OCI-LY7 (cell line): ENCODE measurements at regions not wholly inside any gene's neighbourhood (a gene's known extent, or its start where the extent isn't known, plus 50 kb on each side); places are given as distances from the start of the nearest gene placed in this dataset.

Experiments
- BruUV-seq: library from RNA; stranded (reverse); fragments of 400-500 nt; replicated peaks from 2 replicates; lab custom pipeline; 2021; lab: Mats Ljungman, UMichigan
- CTCF ChIA-PET: fragments of 300-600 bp; sonication (Branson Sonifier 250); formaldehyde crosslinking; loops from one replicate; lab custom pipeline; 2022; ENCODE audit warnings: antibody characterized with exemption; ENCODE audit not compliant: unreplicated experiment; lab: Charles Lee
- POLR2A ChIA-PET: fragments of 300-600 bp; sonication (Branson Sonifier 250); formaldehyde crosslinking; loops from one replicate; lab custom pipeline; 2022; ENCODE audit warnings: antibody characterized with exemption; lab: Charles Lee
- DNase-seq: peaks from one replicate; pipeline ENCODE4 v3.0.0-alpha.2; 2015; ENCODE audit warnings: low spot score
- H2AFZ ChIP-seq: fragments of 200-600 bp; sonication (generic), shearing (Covaris generic); 2 replicates; pipeline ENCODE4 v1.6.1; 2014; ENCODE audit warnings: mild to moderate bottlenecking, antibody characterized with exemption, low read length, moderate library complexity
- H3K27ac ChIP-seq: fragments of 200-600 bp; sonication (generic); 2 replicates; pipeline ENCODE4 v1.5.1; 2014; ENCODE audit warnings: mixed run types, low read depth, mild to moderate bottlenecking, moderate library complexity, low read length, inconsistent platforms; ENCODE audit not compliant: poor library complexity, severe bottlenecking
- H3K36me3 ChIP-seq: fragments of 200-600 bp; sonication (generic); 2 replicates; pipeline ENCODE4 v1.6.1; 2014; ENCODE audit warnings: mild to moderate bottlenecking, antibody characterized with exemption, low read length, moderate library complexity, mixed read lengths; ENCODE audit not compliant: insufficient read depth
- H3K4me1 ChIP-seq: fragments of 200-600 bp; sonication (generic); 2 replicates; pipeline ENCODE4 v1.5.1; 2014; ENCODE audit warnings: mild to moderate bottlenecking, low read length; ENCODE audit not compliant: insufficient read depth, poor library complexity, severe bottlenecking
- H3K4me2 ChIP-seq: fragments of 200-600 bp; sonication (generic); 2 replicates; pipeline ENCODE4 v1.6.1; 2014; ENCODE audit warnings: mild to moderate bottlenecking, low read length
- H3K4me3 ChIP-seq: fragments of 200-600 bp; sonication (generic); 2 replicates; pipeline ENCODE4 v1.5.1; 2014; ENCODE audit warnings: mild to moderate bottlenecking, low read depth, low read length; ENCODE audit not compliant: poor library complexity, severe bottlenecking
- H3K79me2 ChIP-seq: fragments of 200-600 bp; sonication (generic); 2 replicates; pipeline ENCODE4 v1.6.1; 2016; ENCODE audit warnings: low read depth, mild to moderate bottlenecking, low read length, moderate library complexity, mixed read lengths; ENCODE audit not compliant: insufficient read depth
- H3K9me2 ChIP-seq: fragments of 200-600 bp; sonication (generic); 2 replicates; pipeline ENCODE4 v1.6.1; 2016; ENCODE audit warnings: mild to moderate bottlenecking, low read length, mixed read lengths; ENCODE audit not compliant: insufficient read depth
- H3K9me3 ChIP-seq: fragments of 200-600 bp; sonication (generic); 2 replicates; pipeline ENCODE4 v1.6.1; 2014; ENCODE audit warnings: mild to moderate bottlenecking, mixed run types, low read length, mixed read lengths
- H4K20me1 ChIP-seq: fragments of 200-600 bp; sonication (generic); 2 replicates; pipeline ENCODE4 v1.6.1; 2014; ENCODE audit warnings: mild to moderate bottlenecking, antibody characterized with exemption, low read length, moderate library complexity, mixed read lengths; ENCODE audit not compliant: insufficient read depth
- CTCF ChIP-seq: fragments of 200-600 bp; sonication (generic); conservative IDR thresholded peaks from 2 replicates; pipeline ENCODE4 v1.5.1; 2014; ENCODE audit warnings: mild to moderate bottlenecking, antibody characterized with exemption, low read length, moderate library complexity, mixed read lengths
- EZH2phosphoT487 ChIP-seq: fragments of 200-600 bp; sonication (generic); IDR thresholded peaks from 2 replicates; pipeline ENCODE4 v1.6.1; 2018; ENCODE audit warnings: low read depth, borderline replicate concordance, mild to moderate bottlenecking, mixed run types, antibody characterized with exemption, low read length, moderate library complexity, mixed read lengths
- intact Hi-C: fragments of 100-400 bp; cut with micrococcal nuclease; formaldehyde crosslinking; loops from one replicate; pipeline ENCODE4 v1.10.0; 2022; ENCODE audit not compliant: unreplicated experiment

GRCh38 chrX:110436523-110436922 is 77.9 kb downstream of the RTL9 start:
- Histone ChIP-seq H3K4me2 (no peak overlapping the region), H3K79me2 (no peaks in the 10 kb centered on the region), H2AFZ (no peak overlapping the region), H4K20me1 (no peaks in the 10 kb centered on the region), H3K4me1 (no peaks in the 10 kb centered on the region), H3K36me3 (no peaks in the 10 kb centered on the region), H3K9me2 (no peaks in the 10 kb centered on the region), H3K4me3 (no peak overlapping the region), H3K27ac (no peak overlapping the region), H3K9me3 (no peaks in the 10 kb centered on the region)
- intact Hi-C loops, result no loop called here
- no peak for TF ChIP-seq EZH2phosphoT487
- TF ChIP-seq CTCF, result no peak
- no TSS peak for BruUV-seq
- DNase-seq, result no peak
- ChIA-PET POLR2A (no interaction called here), CTCF (no interaction called here)

GRCh38 chrX:110437686-110438085 is 79.0 kb downstream of the RTL9 start:
- no peaks in the 10 kb centered on the region for H4K20me1 ChIP-seq
- intact Hi-C loops, result no loop called here

More at GRCh38 chrX:110437686-110438085, 79.0 kb downstream of the RTL9 start:
- ChIA-PET POLR2A (interaction anchor here (0.5 kb wide), 1 partner anchor 9 kb away, joined by 3 read pairs; no protein-coding TSS in a partner anchor), CTCF (no interaction called here)
- H3K79me2 ChIP-seq, result no peaks in the 10 kb centered on the region
- H3K9me2 ChIP-seq, result no peaks in the 10 kb centered on the region
- BruUV-seq, result no TSS peak
- no peak overlapping the region for H3K27ac ChIP-seq
- no peak overlapping the region for H3K4me3 ChIP-seq
- no peaks in the 10 kb centered on the region for H3K9me3 ChIP-seq
- no peaks in the 10 kb centered on the region for H3K36me3 ChIP-seq
- no peak overlapping the region for H2AFZ ChIP-seq
- DNase-seq, result no peak
- H3K4me1 ChIP-seq, result no peaks in the 10 kb centered on the region
- no peak overlapping the region for H3K4me2 ChIP-seq
- TF ChIP-seq CTCF (no peak), EZH2phosphoT487 (no peak)
